Omental fat pad (tissue), 3 donors: ENCODE measurements at regions not wholly inside any gene's neighbourhood (a gene's known extent, or its start where the extent isn't known, plus 50 kb on each side); places are given as distances from the start of the nearest gene placed in this dataset.
"Not testable (repeated sequence)": the region's sequence is repeated elsewhere in the genome, so short reads cannot be mapped to it uniquely, and the experiment has no call there.

Experiments
- ATAC-seq: fragments of 150-250 bp; one replicate; pipeline ENCODE4 v1.9.1; 2016; ENCODE audit warnings: mild to moderate bottlenecking, moderate library complexity; ENCODE audit not compliant: low FRiP score
- DNase-seq: peaks from one replicate; pipeline ENCODE4 v3.0.0-alpha.2; 2019; ENCODE audit warnings: low spot score
- CTCF ChIP-seq, 3 donors: fragments of 450-650 bp; IDR thresholded peaks; one replicate each; pipeline ENCODE4 v1.5.1; 2016 to 2017; ENCODE audit warnings: antibody characterized with exemption in 3 of 3, mild to moderate bottlenecking in 3 of 3, moderate library complexity in 2 of 3

- ATAC-seq, result no peak
- DNase-seq, result no peak
- TF ChIP-seq CTCF (IDR thresholded peaks at IDR 0.05), result no peak
Measured at GRCh38 chr3:106348139-106348690, 479.4 kb upstream of the CBLB start.

- DNase-seq (no peak), ATAC-seq (no peak)
- TF ChIP-seq CTCF (IDR thresholded peaks at IDR 0.05), result no peak
Measured at GRCh38 chr3:106349191-106349881, 480.5 kb upstream of the CBLB start.

- DNase-seq (no peak), ATAC-seq (no peak)
- TF ChIP-seq CTCF (IDR thresholded peaks at IDR 0.05), result no peak
Measured at GRCh38 chr3:106355873-106356272, 487.1 kb upstream of the CBLB start.

GRCh38 chr3:106359692-106360091 lies 490.9 kb upstream of the CBLB start:
- ATAC-seq (no peak), DNase-seq (no peak)
- no peak for TF ChIP-seq CTCF (IDR thresholded peaks at IDR 0.05)

GRCh38 chr3:106360901-106361300 lies 492.1 kb upstream of the CBLB start:
- not testable (repeated sequence) for DNase-seq, ATAC-seq

GRCh38 chr3:106364477-106364876 lies 495.7 kb upstream of the CBLB start:
- DNase-seq (no peak), ATAC-seq (no peak)
- TF ChIP-seq CTCF (IDR thresholded peaks at IDR 0.05), result no peak

GRCh38 chr3:106365061-106365691 lies 496.4 kb upstream of the CBLB start:
- ATAC-seq (no peak), DNase-seq (no peak)
- no peak for TF ChIP-seq CTCF (IDR thresholded peaks at IDR 0.05)
